Activated CD4-positive, alpha-beta T cell treated with anti-CD3 and anti-CD28 coated beads, Interleukin-2, amount 50 U/mL, for 48 hours (primary cell): ENCODE measurements at regions not wholly inside any gene's neighbourhood (a gene's known extent, or its start where the extent isn't known, plus 50 kb on each side); places are given as distances from the start of the nearest gene placed in this dataset.

Experiments used
- DNase-seq, 2 experiments: peaks; one replicate each; pipeline ENCODE4 v3.0.0-alpha.2; 2020

- no peak for DNase-seq
These were observed 1056.2 kb downstream of the EPHA7 start for GRCh38 chr6:92363111-92363510.

GRCh38 chr6:92362404-92362803, 1057.0 kb downstream of the EPHA7 start:
- no peak for DNase-seq

GRCh38 chr6:92361990-92362389, 1057.4 kb downstream of the EPHA7 start:
- DNase-seq, result no peak

GRCh38 chr6:92354270-92354829, 1065.0 kb downstream of the EPHA7 start:
- no peak for DNase-seq

- no peak for DNase-seq
These were observed 1067.2 kb downstream of the EPHA7 start for GRCh38 chr6:92352130-92352529.

- no peak for DNase-seq
These were observed 1078.2 kb downstream of the EPHA7 start for GRCh38 chr6:92341201-92341600.

- no peak for DNase-seq
These were observed 1079.3 kb downstream of the EPHA7 start for GRCh38 chr6:92339936-92340640.

- DNase-seq, result no peak
These were observed 1081.8 kb downstream of the EPHA7 start for GRCh38 chr6:92337571-92337970.

GRCh38 chr6:92329208-92329847, 1090.0 kb downstream of the EPHA7 start:
- DNase-seq, result no peak

GRCh38 chr6:92315312-92315711, 1104.0 kb downstream of the EPHA7 start:
- DNase-seq, result no peak

GRCh38 chr6:92297101-92297500, 1122.3 kb downstream of the EPHA7 start:
- no peak for DNase-seq

GRCh38 chr6:92292067-92292466, 1127.3 kb downstream of the EPHA7 start:
- DNase-seq, result no peak

GRCh38 chr6:92289831-92290230, 1129.5 kb downstream of the EPHA7 start:
- DNase-seq, result no peak

- DNase-seq, result no peak
These were observed 1137.7 kb downstream of the EPHA7 start for GRCh38 chr6:92281571-92282076.

GRCh38 chr6:92275150-92275549, 1144.2 kb downstream of the EPHA7 start:
- no peak for DNase-seq

GRCh38 chr6:92274588-92274987, 1144.8 kb downstream of the EPHA7 start:
- no peak for DNase-seq

GRCh38 chr6:92273694-92274093, 1145.7 kb downstream of the EPHA7 start:
- DNase-seq, result no peak

GRCh38 chr6:92271091-92271490, 1148.3 kb downstream of the EPHA7 start:
- DNase-seq, result no peak

GRCh38 chr6:92270365-92270764, 1149.0 kb downstream of the EPHA7 start:
- DNase-seq, result no peak

- no peak for DNase-seq
These were observed 1152.0 kb downstream of the EPHA7 start for GRCh38 chr6:92267335-92267734.

GRCh38 chr6:92263864-92264263, 1155.5 kb downstream of the EPHA7 start:
- DNase-seq, result no peak

- no peak for DNase-seq
These were observed 1160.2 kb downstream of the EPHA7 start for GRCh38 chr6:92259171-92259570.

GRCh38 chr6:92243315-92243714, 1176.0 kb downstream of the EPHA7 start:
- DNase-seq, result no peak

- DNase-seq, result no peak
These were observed 1188.1 kb downstream of the EPHA7 start for GRCh38 chr6:92231171-92231701.
